SKM-1 (cell line): ENCODE measurements at regions not wholly inside any gene's neighbourhood (a gene's known extent, or its start where the extent isn't known, plus 50 kb on each side); places are given as distances from the start of the nearest gene placed in this dataset.

Source experiments
- DNase-seq: peaks from one replicate; lab custom pipeline; 2025; ENCODE audit not compliant: unreplicated experiment; lab: John Stamatoyannopoulos, UW

GRCh38 chr10:29141761-29142160 lies 147.1 kb upstream of the LYZL1 start:
- no peak for DNase-seq

GRCh38 chr10:29142516-29143314 lies 146.2 kb upstream of the LYZL1 start:
- DNase-seq, result no peak

GRCh38 chr10:29144126-29144525 lies 144.7 kb upstream of the LYZL1 start:
- no peak for DNase-seq

GRCh38 chr10:29146311-29147100 lies 142.4 kb upstream of the LYZL1 start:
- no peak for DNase-seq

- no peak for DNase-seq
These were observed 138.9 kb upstream of the LYZL1 start for GRCh38 chr10:29150010-29150409.

- no peak for DNase-seq
These were observed 137.9 kb upstream of the LYZL1 start for GRCh38 chr10:29151005-29151404.

- DNase-seq, result no peak
These were observed 131.5 kb upstream of the LYZL1 start for GRCh38 chr10:29157321-29157720.

GRCh38 chr10:29158066-29158465 lies 130.8 kb upstream of the LYZL1 start:
- no peak for DNase-seq

GRCh38 chr10:29160150-29160617 lies 128.7 kb upstream of the LYZL1 start:
- DNase-seq, result no peak

- no peak for DNase-seq
These were observed 125.1 kb upstream of the LYZL1 start for GRCh38 chr10:29163746-29164145.

- DNase-seq, result no peak
These were observed 122.2 kb upstream of the LYZL1 start for GRCh38 chr10:29166713-29167112.

- no peak for DNase-seq
These were observed 119.8 kb upstream of the LYZL1 start for GRCh38 chr10:29169021-29169420.

- DNase-seq, result no peak
These were observed 117.2 kb upstream of the LYZL1 start for GRCh38 chr10:29171717-29172116.

GRCh38 chr10:29174389-29174788 lies 114.5 kb upstream of the LYZL1 start:
- no peak for DNase-seq

- DNase-seq, result no peak
These were observed 111.7 kb upstream of the LYZL1 start for GRCh38 chr10:29176845-29177832.

- DNase-seq, result no peak
These were observed 106.9 kb upstream of the LYZL1 start for GRCh38 chr10:29181936-29182335.

- DNase-seq, result no peak
These were observed 105.4 kb upstream of the LYZL1 start for GRCh38 chr10:29183301-29183945.

GRCh38 chr10:29184205-29185000 lies 104.5 kb upstream of the LYZL1 start:
- no peak for DNase-seq

- no peak for DNase-seq
These were observed 103.8 kb upstream of the LYZL1 start for GRCh38 chr10:29185050-29185449.

- no peak for DNase-seq
These were observed 102.6 kb upstream of the LYZL1 start for GRCh38 chr10:29186221-29186620.
